Fibroblast of the aortic adventitia (primary cell): ENCODE measurements at regions not wholly inside any gene's neighbourhood (a gene's known extent, or its start where the extent isn't known, plus 50 kb on each side); places are given as distances from the start of the nearest gene placed in this dataset.

Experiments
- DNase-seq: peaks from one replicate; pipeline ENCODE4 v3.0.0-alpha.2; 2010; ENCODE audit warnings: low read depth
- H3K4me3 ChIP-seq: 2 replicates; pipeline ENCODE4 v1.5.1; 2011; ENCODE audit warnings: low read depth, mild to moderate bottlenecking, control low read depth, low read length, moderate library complexity
- CTCF ChIP-seq: IDR thresholded peaks from 2 replicates; pipeline ENCODE4 v1.5.1; 2011; ENCODE audit warnings: mild to moderate bottlenecking, low read length, control low read depth, inconsistent platforms; ENCODE audit not compliant: insufficient read depth

GRCh38 chr9:102087141-102087540 is 348.7 kb upstream of the GRIN3A start:
- H3K4me3 ChIP-seq, result no peak overlapping the region
- DNase-seq, result no peak
- TF ChIP-seq CTCF, result no peak

GRCh38 chr9:102085548-102085947 is 347.1 kb upstream of the GRIN3A start:
- no peak for DNase-seq
- TF ChIP-seq CTCF, result no peak

GRCh38 chr9:102072059-102072764 is 333.8 kb upstream of the GRIN3A start:
- DNase-seq, result no peak
- no peak for TF ChIP-seq CTCF
- H3K4me3 ChIP-seq, result no peak overlapping the region

More at GRCh38 chr9:102085548-102085947, 347.1 kb upstream of the GRIN3A start:
- no peak overlapping the region for H3K4me3 ChIP-seq

GRCh38 chr9:102069969-102070368 is 331.5 kb upstream of the GRIN3A start:
- TF ChIP-seq CTCF, result no peak
- no peak overlapping the region for H3K4me3 ChIP-seq
- no peak for DNase-seq

- no peak overlapping the region for H3K4me3 ChIP-seq
- no peak for DNase-seq
- no peak for TF ChIP-seq CTCF
Observed at GRCh38 chr9:102054811-102055210, 316.4 kb upstream of the GRIN3A start.

- no peak overlapping the region for H3K4me3 ChIP-seq
- no peak for DNase-seq
- TF ChIP-seq CTCF, result no peak
Observed at GRCh38 chr9:102049586-102050246, 311.3 kb upstream of the GRIN3A start.

- H3K4me3 ChIP-seq, result no peak overlapping the region
- TF ChIP-seq CTCF, result no peak
Observed at GRCh38 chr9:102047549-102047948, 309.1 kb upstream of the GRIN3A start.

More at GRCh38 chr9:102047549-102047948, 309.1 kb upstream of the GRIN3A start:
- no peak for DNase-seq
